GM12878 (cell line): ENCODE measurements at regions not wholly inside any gene's neighbourhood (a gene's known extent, or its start where the extent isn't known, plus 50 kb on each side); places are given as distances from the start of the nearest gene placed in this dataset.

Experiments
- ATAC-seq: fragments of 200-7000 bp; cut with Tn5 transposase; 3 replicates; pipeline ENCODE4 v1.9.1; 2020; ENCODE audit warnings: mild to moderate bottlenecking, moderate library complexity
- BruUV-seq: library from RNA; stranded (reverse); fragments of 400-500 nt; replicated peaks from 2 replicates; lab custom pipeline; 2021; lab: Mats Ljungman, UMichigan
- CTCF ChIA-PET: fragments of 300-600 bp; sonication (Branson Sonifier 250); formaldehyde crosslinking; extraction: SDS; loops from one replicate; lab custom pipeline; 2021; ENCODE audit warnings: inconsistent platforms; lab: Yijun Ruan, JAX
- POLR2A ChIA-PET: fragments of 350-600 bp; formaldehyde crosslinking; extraction: SDS; loops from one replicate; lab custom pipeline; 2021; ENCODE audit warnings: inconsistent platforms; lab: Charles Lee
- RAD21 ChIA-PET: fragments of 300-600 bp; sonication (Branson Sonifier 250); formaldehyde crosslinking; loops from one replicate; lab custom pipeline; 2023; ENCODE audit warnings: antibody characterized with exemption; ENCODE audit not compliant: unreplicated experiment; lab: Charles Lee
- SMC1A ChIA-PET: fragments of 300-600 bp; sonication (Branson Sonifier 250); formaldehyde crosslinking; loops from one replicate; lab custom pipeline; 2023; ENCODE audit not compliant: unreplicated experiment, uncharacterized antibody; lab: Charles Lee
- DNase-seq: peaks from one replicate; pipeline ENCODE4 v3.0.0-alpha.2; 2011; ENCODE audit warnings: low read depth, low spot score
- FAIRE-seq: peaks from 3 replicates; lab custom pipeline; 2011; peaks lifted over from hg19 to GRCh38; lab: Jason Lieb, UNC
- H2AFZ ChIP-seq: 2 replicates; pipeline ENCODE4 v1.6.0; 2011; ENCODE audit warnings: low read depth, low read length, control low read depth; ENCODE audit not compliant: control insufficient read depth
- H3K27ac ChIP-seq: 2 replicates; pipeline ENCODE4 v1.5.1; 2011; ENCODE audit warnings: control low read depth; ENCODE audit not compliant: control insufficient read depth, insufficient read depth
- H3K27me3 ChIP-seq, 2 experiments: replicated peaks in 1 of 2; 2 replicates each; pipeline versions ENCODE4 v1.6.0 to v1.6.1; 2011; ENCODE audit warnings: low read length in 1 of 2; ENCODE audit not compliant: control insufficient read depth in 2 of 2, insufficient read depth in 2 of 2
- H3K36me3 ChIP-seq, 2 experiments: 2 replicates each; pipeline ENCODE4 v1.5.1; 2011; ENCODE audit warnings: low read length in 1 of 2; ENCODE audit not compliant: control insufficient read depth in 2 of 2, insufficient read depth in 2 of 2
- H3K4me1 ChIP-seq: 2 replicates; pipeline ENCODE4 v1.6.1; 2011; ENCODE audit warnings: mild to moderate bottlenecking, low read length, moderate library complexity, mixed read lengths; ENCODE audit not compliant: control insufficient read depth, insufficient read depth
- H3K4me2 ChIP-seq: 2 replicates; pipeline ENCODE4 v1.6.0; 2011; ENCODE audit warnings: control low read depth; ENCODE audit not compliant: control insufficient read depth, insufficient read depth
- H3K4me3 ChIP-seq: fragments of 200-600 bp; sonication (generic); 2 replicates; pipeline ENCODE4 v1.5.1; 2016
- H3K79me2 ChIP-seq: 2 replicates; pipeline ENCODE4 v1.6.0; 2011; ENCODE audit warnings: low read length; ENCODE audit not compliant: control insufficient read depth, insufficient read depth
- H3K9ac ChIP-seq: 2 replicates; pipeline ENCODE4 v1.8.0; 2011; ENCODE audit warnings: low read length, control low read depth, mixed read lengths; ENCODE audit not compliant: control insufficient read depth, insufficient read depth
- H3K9me3 ChIP-seq: replicated peaks from 3 replicates; pipeline ENCODE4 v1.5.1; 2011; ENCODE audit warnings: mild to moderate bottlenecking, low read length; ENCODE audit not compliant: control insufficient read depth, insufficient read depth
- H4K20me1 ChIP-seq: 2 replicates; pipeline ENCODE4 v1.6.0; 2011; ENCODE audit not compliant: control insufficient read depth, insufficient read depth
- CBFB ChIP-seq: IDR thresholded peaks from 2 replicates; pipeline ENCODE4 v1.6.1; 2016; ENCODE audit warnings: antibody characterized with exemption, low read depth
- CBX3 ChIP-seq: fragments of 200-600 bp; sonication (generic); IDR thresholded peaks from 2 replicates; pipeline ENCODE4 v1.6.1; 2016; ENCODE audit warnings: low read depth, borderline replicate concordance
- E2F8 ChIP-seq: fragments of 450-650 bp; IDR thresholded peaks from 2 replicates; pipeline ENCODE4 v1.6.1; 2018; ENCODE audit warnings: mild to moderate bottlenecking, low read depth, moderate library complexity; ENCODE audit not compliant: partially characterized antibody
- ESRRA ChIP-seq: IDR thresholded peaks from 2 replicates; pipeline ENCODE4 v1.6.1; 2012; ENCODE audit warnings: mild to moderate bottlenecking, low read length, improper control_type of control experiment
- ETV6 ChIP-seq, 2 experiments: fragments of 450-650 bp in 1 of 2; IDR thresholded peaks in 1 of 2; conservative IDR thresholded peaks in 1 of 2; 2 replicates each; pipeline ENCODE4 v1.6.1; 2014; ENCODE audit warnings: antibody characterized with exemption in 1 of 2, borderline replicate concordance in 1 of 2, low read depth in 1 of 2, mild to moderate bottlenecking in 1 of 2, moderate library complexity in 1 of 2
- NFYA ChIP-seq: IDR thresholded peaks from 2 replicates; pipeline ENCODE4 v1.6.1; 2011; ENCODE audit warnings: low read depth, mild to moderate bottlenecking, low read length, improper control_type of control experiment, borderline replicate concordance
- NFYB ChIP-seq: IDR thresholded peaks from 2 replicates; pipeline ENCODE4 v1.6.1; 2011; ENCODE audit warnings: low read depth, mild to moderate bottlenecking, low read length, improper control_type of control experiment, moderate library complexity; ENCODE audit not compliant: insufficient read depth
- NR2C1 ChIP-seq: fragments of 450-650 bp; IDR thresholded peaks from 2 replicates; pipeline ENCODE4 v1.6.1; 2017; ENCODE audit warnings: antibody characterized with exemption, mild to moderate bottlenecking, moderate library complexity
- PAX8 ChIP-seq: fragments of 450-650 bp; IDR thresholded peaks from 2 replicates; pipeline ENCODE4 v1.6.1; 2017; ENCODE audit warnings: mild to moderate bottlenecking, moderate library complexity
- RFX5 ChIP-seq: IDR thresholded peaks from 2 replicates; pipeline ENCODE4 v1.6.1; 2011; ENCODE audit warnings: low read depth, low read length, improper control_type of control experiment
- ZNF274 ChIP-seq: IDR thresholded peaks from one replicate; pipeline ENCODE4 v1.8.0; 2011; ENCODE audit not compliant: insufficient read length, insufficient read depth
- WGBS: methylation state at CpG from one replicate; pipeline ENCODE4 v1.1.6; 2016; ENCODE audit warnings: low lambda C conversion rate; ENCODE audit not compliant: insufficient replicate concordance, insufficient coverage; ENCODE audit errors: missing lambda C conversion rate; 5-methylcytosine and 5-hydroxymethylcytosine counted together
- in situ Hi-C: fragments of 300-500 bp; cut with MboI; formaldehyde crosslinking; loops from 9 replicates; pipeline ENCODE4 v1.14.3; 2018; ENCODE audit warnings: mixed read lengths
- intact Hi-C: fragments of 100-400 bp; cut with micrococcal nuclease; formaldehyde crosslinking; loops from one replicate; pipeline ENCODE4 v1.14.2; 2022; ENCODE audit not compliant: unreplicated experiment

GRCh38 chr5:149438711-149439132 lies 59.6 kb upstream of the IL17B start:
- ChIA-PET SMC1A (interaction anchor here (1.1 to 4.6 kb wide), 3 partner anchors 10 to 955 kb away, joined by 3 to 27 read pairs (median 3); no protein-coding TSS in a partner anchor), RAD21 (interaction anchor here (1.2 to 3.3 kb wide), 2 partner anchors 10 to 126 kb away, joined by 3 to 10 read pairs; no protein-coding TSS in a partner anchor), POLR2A (no interaction called here), CTCF (interaction anchor here (0.7 to 11.2 kb wide), 11 partner anchors 10 to 281 kb away, joined by 3 to 108 read pairs (median 4); no protein-coding TSS in a partner anchor)
- H3K27ac ChIP-seq = no peak overlapping the region
- no peak overlapping the region for H3K4me2 ChIP-seq
- H3K27me3 ChIP-seq = peaks cover 0 to 5% of the 10 kb centered on the region in 2 experiments; a peak in 2 of 4 replicates
- H4K20me1 ChIP-seq = no peaks in the 10 kb centered on the region
- H3K9me3 ChIP-seq = no peaks in the 10 kb centered on the region; the same call in 2 of the 3 replicates
- no peaks in the 10 kb centered on the region; a peak in 1 of 4 replicates for H3K36me3 ChIP-seq
- H3K9ac ChIP-seq = no peak overlapping the region
- H3K79me2 ChIP-seq = no peaks in the 10 kb centered on the region
- H3K4me1 ChIP-seq = no peaks in the 10 kb centered on the region
- intact Hi-C loops (no loop called here), in situ Hi-C loops (no loop called here)
- no peak for TF ChIP-seq CBFB
- TF ChIP-seq RFX5 = no peak
- TF ChIP-seq ETV6 (conservative IDR thresholded peaks at IDR 0.05 in 1 of 2, IDR thresholded peaks at IDR 0.05 in 1 of 2; ENCODE audit: borderline replicate concordance in 1 of 2, low read depth in 1 of 2) = no peak
- no peak for TF ChIP-seq E2F8
- TF ChIP-seq ESRRA = no peak
- no peak for TF ChIP-seq CBX3
- TF ChIP-seq ZNF274 = no peak
- TF ChIP-seq NFYB = no peak
- TF ChIP-seq NR2C1 = no peak
- TF ChIP-seq NFYA = no peak
- no peak for TF ChIP-seq PAX8
- BruUV-seq = no TSS peak
- H3K4me3 ChIP-seq = no peak overlapping the region
- ATAC-seq (no peak), DNase-seq (no peak), FAIRE-seq (no peak)
- no peak overlapping the region for H2AFZ ChIP-seq
- 56% methylated on average over 1 of the region's 1 CpG for WGBS
